Stimulated activated CD4-positive, alpha-beta T cell treated with anti-CD3 and anti-CD28 coated beads, Interleukin-2, amount 100 ng/mL, for 48 hours (primary cell): ENCODE measurements at regions not wholly inside any gene's neighbourhood (a gene's known extent, or its start where the extent isn't known, plus 50 kb on each side); places are given as distances from the start of the nearest gene placed in this dataset.
"Not testable (repeated sequence)": the region's sequence is repeated elsewhere in the genome, so short reads cannot be mapped to it uniquely, and the experiment has no call there.

Source experiments
- DNase-seq, 2 donors: peaks; one replicate each; pipeline ENCODE4 v3.0.0-alpha.2; 2020

DNA sequence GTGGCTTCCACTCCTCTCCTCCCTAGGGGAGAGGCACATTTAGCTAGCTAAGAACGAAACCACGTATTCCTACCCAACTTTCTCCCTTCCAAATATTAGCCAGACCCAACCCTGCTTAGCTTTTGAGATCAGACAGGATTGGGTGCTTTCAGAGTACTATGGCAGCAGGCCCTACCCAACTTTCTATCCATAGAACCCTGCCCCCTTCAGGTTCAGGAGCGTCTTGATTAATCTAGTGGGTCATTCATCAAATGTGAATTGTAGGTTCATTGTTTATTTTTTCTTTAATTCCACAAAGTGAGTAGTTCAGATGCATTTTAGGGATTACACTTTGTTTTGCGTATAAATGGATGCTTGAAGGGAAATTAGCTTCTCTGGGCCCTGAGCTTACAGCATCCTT, 188.3 kb downstream of the MIB1 start:
- no peak for DNase-seq

DNA sequence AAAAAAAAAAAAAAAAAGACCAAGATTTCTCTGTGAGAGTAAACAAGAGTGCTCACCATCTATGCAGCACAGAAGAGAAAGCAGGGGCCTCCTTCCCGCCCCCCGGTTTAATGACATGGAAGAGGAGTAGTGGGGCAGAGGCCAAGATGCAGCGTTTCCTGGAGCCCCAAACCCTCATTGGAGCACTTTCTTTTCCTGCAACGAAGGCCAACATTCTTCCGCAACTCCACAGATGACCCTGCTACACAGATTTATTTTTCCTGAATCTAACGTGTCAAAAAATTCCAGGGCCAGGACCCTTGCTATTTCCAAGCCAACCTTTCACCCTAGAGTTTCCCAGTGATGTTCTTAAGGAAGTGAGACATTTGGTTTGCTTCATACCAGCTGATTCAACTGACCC, 189.6 kb downstream of the MIB1 start:
- DNase-seq = no peak

DNA sequence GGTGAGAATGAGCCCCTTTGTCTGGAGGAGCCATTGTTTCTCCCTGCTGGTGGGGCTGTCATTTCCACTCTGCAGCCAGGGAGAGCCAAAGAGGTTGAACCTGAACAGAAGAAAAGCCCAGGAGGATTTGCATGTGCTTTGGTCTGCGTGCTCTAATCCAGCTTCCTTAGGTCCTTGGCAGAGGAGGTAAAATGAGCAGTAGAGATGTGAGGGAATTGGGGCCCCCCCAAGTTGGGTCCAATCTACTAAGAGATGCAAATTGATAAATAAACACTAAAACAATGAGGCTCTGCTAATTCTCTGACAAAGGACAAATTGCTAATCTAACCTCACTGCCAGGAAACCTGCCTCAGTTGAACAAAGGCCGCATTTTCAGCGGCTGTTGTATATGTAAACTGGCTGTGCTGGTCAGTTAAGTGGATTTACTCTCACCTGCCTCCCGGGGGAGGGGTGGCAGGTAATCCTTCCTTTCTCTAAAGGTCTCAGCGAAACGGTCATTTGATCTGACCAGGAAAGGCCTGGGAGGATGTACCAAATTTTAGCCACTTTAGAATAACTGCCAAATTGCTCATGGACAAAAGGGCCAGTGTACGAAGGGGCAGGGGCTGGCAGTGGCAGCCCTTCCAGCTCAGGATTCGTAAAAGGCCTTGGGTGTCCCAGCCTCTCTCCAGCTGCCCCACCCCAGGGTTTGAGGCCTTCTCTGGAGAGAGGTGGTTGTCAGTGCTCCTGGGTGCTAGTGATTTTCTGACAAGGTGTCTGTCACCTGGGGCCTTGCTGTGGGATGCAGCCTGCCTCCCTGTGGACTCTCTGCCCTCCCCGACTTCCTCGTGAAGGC, 193.6 kb downstream of the MIB1 start:
- no peak for DNase-seq

DNA sequence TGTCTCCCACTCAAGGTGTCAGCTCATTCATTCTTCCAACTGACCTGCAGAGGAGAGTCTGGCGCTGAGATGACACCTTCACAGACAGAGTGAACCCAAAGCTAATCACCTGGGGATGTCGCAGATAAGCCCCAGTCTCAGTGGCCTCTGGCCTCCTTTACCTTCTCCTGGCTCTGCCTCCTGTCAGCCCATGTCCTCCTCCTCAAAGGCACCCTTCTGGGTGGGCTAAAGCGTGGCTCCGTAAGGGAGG, 194.1 kb downstream of the MIB1 start:
- DNase-seq = no peak

DNA sequence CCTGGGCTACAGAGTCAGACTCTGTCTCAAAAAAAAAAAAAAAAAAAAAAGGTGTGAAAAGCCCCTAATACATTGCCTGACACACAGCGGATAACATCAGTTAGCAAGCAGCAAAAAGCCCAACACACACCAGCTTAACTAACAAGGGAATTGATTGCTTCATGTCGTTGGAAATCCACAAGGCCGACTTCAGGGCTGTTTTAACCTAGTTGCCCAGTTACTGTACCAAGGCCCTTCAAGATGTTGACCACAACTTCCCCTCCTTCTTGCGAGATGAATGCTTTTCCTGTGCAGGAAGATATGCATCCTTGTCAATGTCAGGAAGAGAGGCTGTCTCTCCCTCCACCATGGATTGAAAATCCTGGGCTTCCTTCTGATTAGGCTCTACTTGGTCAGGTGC, 202.9 kb downstream of the MIB1 start:
- DNase-seq = no peak

DNA sequence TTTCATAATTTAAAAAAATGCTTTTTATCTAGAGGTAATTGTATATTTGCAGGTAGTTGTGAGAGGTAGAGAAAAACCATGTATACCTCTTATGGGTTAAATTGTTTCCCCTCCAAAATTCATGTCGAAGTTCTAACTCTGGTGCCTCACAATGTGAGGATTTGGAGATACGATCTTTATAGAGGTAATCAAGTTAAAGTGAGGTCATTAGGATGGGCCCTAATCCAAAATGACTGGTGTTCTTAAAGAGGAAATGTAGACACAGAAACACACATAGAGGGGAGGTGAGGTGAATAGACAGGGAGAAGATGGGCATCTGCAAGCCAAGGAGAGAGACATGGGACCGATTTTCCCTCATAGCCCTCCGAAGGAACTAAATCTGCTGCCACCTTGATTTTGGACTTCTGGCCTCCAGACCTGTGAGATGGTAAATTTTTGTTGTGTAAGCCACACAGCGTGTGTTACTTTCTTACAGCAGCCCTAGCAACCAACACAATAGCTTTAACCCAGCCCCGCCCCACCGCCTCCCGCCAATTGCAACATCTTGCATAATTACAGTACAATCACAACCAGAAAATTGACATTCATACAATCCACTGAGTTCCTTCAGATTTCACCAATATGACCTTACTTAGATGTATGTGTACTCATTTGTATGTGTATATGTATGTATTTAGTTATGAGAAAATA, 208.9 kb downstream of the MIB1 start:
- DNase-seq = no peak

GRCh38 chr18:21955757-21956652, 213.4 kb upstream of the GATA6 start:
- peak; percentile 78 to 82 for DNase-seq

GRCh38 chr18:21958263-21958662, 211.1 kb upstream of the GATA6 start:
- no peak for DNase-seq

DNA sequence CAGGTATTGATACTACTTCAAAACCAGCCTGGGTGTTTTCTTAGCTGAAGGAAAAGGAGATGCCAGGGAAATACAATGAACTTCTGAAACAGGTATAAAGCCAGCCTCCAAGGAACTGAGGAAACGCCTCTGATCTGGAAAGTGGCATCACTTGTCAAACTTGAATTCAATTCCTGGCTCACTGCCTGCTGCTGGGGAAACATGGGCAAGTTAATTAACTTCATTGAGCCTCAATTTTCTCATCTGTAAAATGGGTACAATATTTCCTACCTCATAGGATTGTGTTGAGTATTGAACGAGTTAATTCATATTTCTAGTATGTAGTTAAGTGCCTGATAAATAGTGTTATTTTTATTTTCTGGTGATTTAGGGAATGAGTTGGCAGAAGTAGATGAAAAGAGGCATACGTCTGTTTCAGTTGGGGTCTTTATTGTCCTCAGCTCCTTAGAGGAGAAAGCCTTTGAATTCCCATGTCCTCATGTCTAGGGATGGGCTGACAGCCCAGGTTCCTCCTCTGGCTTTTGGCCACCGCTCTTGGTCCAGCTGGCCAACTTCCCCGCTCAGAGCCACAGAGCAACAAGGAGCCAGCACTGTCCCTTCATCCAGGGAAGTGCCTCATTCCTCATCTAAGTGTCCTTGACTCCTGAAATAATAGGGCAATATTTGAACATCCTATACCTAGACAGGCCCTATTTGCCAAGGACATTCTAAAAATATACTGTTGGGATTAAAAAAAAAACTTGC, 210.5 kb upstream of the GATA6 start:
- DNase-seq = no peak

- DNase-seq = no peak
Measured at GRCh38 chr18:21960189-21960588, 209.2 kb upstream of the GATA6 start.

- no peak for DNase-seq
Measured at GRCh38 chr18:21963336-21963735, 206.1 kb upstream of the GATA6 start.

- DNase-seq = no peak
Measured at GRCh38 chr18:21968338-21968737, 201.1 kb upstream of the GATA6 start.

DNA sequence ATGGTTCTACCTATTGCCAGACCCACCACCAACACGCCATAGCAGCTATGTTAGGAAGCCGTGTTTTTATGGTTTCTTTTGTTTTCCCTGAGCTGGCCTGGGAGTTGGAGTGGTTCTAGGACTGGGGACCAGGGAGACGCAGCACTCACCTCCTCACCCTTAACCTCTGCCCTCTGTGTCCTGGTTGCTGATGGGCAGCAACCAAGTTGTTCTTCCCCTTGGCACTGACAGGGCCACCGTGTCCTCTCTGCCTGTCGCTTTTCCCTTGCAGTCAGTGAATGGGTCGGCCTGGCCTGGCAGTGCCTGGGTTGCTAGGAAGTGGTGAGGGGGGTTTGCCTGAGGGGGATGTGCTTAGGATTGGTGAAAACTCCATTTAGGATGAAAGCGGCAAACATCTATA, 197.1 kb upstream of the GATA6 start:
- no peak for DNase-seq

GRCh38 chr18:21975954-21976353, 193.4 kb upstream of the GATA6 start:
- DNase-seq = not testable (repeated sequence)

- DNase-seq = no peak
Measured at GRCh38 chr18:21978546-21979170, 190.7 kb upstream of the GATA6 start.

GRCh38 chr18:21979171-21979560, 190.2 kb upstream of the GATA6 start:
- no peak for DNase-seq

DNA sequence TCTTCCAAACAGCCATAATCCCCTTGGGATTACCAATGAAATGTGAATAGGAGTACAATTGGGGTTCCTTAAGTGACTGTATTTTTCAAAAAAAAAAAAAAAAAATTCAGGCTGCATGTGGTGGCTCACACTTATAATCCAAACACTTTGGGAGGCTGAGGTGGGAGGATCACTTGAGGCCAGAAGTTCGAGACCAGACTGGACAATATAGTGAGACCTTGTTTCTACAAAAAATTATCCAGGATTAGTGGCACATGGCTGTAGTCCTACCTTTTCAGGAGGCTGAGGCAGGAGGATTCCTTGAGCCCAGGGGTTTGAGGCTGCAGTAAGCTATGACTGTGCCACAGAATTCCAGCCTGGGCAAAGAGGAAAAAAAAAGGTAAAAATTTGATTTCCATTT, 189.6 kb upstream of the GATA6 start:
- no peak for DNase-seq

DNA sequence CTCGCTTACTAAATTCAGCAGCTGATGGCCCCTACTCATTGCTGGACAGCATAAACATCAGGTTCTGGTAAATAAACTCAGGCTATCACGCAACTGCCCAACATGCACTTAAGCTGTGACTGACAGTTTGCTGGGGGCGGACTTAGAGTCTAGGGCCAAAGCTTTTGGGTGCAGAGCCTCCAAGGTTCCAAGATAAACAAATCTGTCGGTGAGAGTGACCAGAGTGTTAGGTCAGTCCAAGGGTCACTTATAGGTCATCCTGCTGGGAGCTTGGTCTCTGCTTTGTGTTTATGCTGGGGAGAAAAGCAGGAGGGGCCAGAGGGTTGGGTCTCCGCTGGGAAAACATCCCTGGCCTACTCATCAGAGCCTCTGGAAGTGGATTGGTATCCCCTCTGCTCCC, 188.6 kb upstream of the GATA6 start:
- no peak for DNase-seq

DNA sequence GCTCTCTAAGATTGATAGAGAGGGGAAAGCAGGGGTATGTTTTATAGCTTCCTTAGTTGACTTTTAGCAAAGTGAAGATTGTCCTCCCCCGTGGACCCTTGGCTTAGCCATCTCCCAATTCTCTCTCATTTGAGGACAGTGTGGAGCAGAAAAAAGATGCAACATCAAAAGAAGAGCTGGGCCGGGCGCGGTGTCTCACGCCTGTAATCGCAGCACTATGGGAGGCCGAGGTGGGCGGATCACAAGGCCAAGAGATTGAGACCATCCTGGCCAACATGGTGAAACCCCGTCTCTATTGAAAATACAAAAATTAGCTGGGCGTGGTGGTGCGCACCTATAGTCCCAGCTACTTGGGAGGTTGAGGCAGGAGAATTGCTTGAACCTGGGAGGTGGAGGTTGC, 187.9 kb upstream of the GATA6 start:
- not testable (repeated sequence) for DNase-seq

- no peak for DNase-seq
Measured at GRCh38 chr18:21991081-21991534, 178.3 kb upstream of the GATA6 start.

- no peak for DNase-seq
Measured at GRCh38 chr18:21991886-21992285, 177.5 kb upstream of the GATA6 start.

DNA sequence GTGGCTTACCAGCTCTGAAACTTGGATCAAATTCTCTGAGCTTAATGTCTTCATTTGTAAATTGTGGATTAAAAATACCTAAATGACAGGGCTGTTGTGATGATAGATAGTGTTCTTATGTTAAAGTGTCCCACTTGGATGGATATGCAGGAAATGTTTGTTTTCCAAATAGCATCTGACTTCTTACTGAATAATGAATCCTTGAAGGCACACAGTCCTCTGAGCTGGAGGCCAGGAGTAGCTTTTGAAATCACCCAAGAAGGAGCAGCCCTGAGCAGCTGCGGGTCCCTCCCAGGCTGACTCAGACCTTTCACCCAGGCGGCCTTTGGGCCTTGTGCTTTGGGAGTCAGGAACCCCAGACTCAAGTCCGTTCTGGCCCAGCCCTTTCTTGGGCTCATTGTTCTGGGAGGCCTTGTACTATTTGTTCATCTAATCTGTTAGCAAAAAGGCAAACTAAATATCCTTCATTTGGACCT, 173.0 kb upstream of the GATA6 start:
- no peak for DNase-seq
